ENCODE measurements at regions not wholly inside any gene's neighbourhood (a gene's known extent, or its start where the extent isn't known, plus 50 kb on each side); places are given as distances from the start of the nearest gene placed in this dataset.

DNA sequence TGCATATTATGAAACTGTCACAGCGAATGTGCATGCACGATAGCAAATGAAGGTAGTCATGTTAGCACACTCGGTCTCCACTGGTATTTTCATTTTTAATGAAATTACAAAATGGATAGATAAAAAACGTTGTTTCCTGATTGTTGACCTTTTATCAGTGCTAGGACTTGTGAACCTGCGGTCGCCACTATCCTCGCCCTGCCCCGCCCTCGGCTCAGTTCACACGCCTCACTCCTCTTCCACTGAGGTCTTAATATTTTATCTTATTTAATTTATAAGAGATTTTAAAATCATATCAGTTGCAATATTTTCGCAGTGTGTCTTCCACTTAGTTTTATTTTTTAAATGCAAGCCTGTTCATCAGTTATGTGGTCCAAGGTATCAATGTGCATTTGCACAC lies 382.6 kb upstream of the IRX4 start:
- TF ChIP-seq, protein P1, sequence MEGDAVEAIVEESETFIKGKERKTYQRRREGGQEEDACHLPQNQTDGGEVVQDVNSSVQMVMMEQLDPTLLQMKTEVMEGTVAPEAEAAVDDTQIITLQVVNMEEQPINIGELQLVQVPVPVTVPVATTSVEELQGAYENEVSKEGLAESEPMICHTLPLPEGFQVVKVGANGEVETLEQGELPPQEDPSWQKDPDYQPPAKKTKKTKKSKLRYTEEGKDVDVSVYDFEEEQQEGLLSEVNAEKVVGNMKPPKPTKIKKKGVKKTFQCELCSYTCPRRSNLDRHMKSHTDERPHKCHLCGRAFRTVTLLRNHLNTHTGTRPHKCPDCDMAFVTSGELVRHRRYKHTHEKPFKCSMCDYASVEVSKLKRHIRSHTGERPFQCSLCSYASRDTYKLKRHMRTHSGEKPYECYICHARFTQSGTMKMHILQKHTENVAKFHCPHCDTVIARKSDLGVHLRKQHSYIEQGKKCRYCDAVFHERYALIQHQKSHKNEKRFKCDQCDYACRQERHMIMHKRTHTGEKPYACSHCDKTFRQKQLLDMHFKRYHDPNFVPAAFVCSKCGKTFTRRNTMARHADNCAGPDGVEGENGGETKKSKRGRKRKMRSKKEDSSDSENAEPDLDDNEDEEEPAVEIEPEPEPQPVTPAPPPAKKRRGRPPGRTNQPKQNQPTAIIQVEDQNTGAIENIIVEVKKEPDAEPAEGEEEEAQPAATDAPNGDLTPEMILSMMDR (IDR thresholded peaks at IDR 0.05; ENCODE audit: low read depth, low read length) = no peak
- DNase-seq (ENCODE audit: extremely low read depth, low read depth) = no peak

DNA sequence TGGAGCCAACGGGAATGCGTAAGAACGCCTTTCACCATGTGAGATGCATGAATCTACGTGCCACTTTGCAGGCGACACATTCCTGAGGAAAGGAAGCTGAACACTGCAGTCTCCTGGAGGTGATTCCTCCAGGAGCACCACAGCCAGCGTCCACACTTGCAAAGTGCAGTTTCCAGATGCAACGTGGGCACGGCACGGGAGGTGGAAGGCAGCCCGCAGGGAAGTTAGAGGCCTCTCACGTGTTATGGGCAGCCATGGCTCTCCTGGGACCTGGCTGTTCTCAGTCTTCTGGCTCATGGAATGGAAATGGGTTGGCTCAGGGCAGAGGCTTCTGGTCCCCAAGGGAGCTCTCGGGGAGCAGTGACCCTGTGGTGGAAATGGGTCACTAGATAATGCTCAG lies 381.0 kb upstream of the IRX4 start:
- DNase-seq (ENCODE audit: extremely low read depth, low read depth) = no peak
- TF ChIP-seq, protein P1 (IDR thresholded peaks at IDR 0.05; ENCODE audit: low read depth, low read length) = no peak

DNA sequence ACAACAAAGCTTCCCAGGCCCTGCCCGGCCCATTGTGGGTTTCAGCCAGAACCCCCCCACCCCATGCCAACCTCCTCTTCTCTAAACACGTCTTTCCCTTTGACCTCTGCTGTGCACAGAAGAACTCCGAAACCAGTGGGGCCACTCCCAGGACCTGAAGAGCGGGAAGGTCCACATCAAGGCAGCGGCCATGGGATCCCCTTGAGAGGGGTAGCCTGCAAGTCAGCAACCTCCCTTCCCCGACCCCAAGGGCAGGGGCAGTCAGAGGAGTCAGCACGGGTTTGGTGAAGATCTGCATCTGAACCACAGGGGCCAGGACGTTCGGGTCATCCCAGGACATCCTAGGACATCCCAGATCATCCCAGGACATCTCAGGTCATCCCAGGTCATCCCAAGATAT lies 379.9 kb upstream of the IRX4 start:
- DNase-seq (ENCODE audit: extremely low read depth, low read depth) = no peak
- TF ChIP-seq, protein P1 (IDR thresholded peaks at IDR 0.05; ENCODE audit: low read depth, low read length) = no peak

DNA sequence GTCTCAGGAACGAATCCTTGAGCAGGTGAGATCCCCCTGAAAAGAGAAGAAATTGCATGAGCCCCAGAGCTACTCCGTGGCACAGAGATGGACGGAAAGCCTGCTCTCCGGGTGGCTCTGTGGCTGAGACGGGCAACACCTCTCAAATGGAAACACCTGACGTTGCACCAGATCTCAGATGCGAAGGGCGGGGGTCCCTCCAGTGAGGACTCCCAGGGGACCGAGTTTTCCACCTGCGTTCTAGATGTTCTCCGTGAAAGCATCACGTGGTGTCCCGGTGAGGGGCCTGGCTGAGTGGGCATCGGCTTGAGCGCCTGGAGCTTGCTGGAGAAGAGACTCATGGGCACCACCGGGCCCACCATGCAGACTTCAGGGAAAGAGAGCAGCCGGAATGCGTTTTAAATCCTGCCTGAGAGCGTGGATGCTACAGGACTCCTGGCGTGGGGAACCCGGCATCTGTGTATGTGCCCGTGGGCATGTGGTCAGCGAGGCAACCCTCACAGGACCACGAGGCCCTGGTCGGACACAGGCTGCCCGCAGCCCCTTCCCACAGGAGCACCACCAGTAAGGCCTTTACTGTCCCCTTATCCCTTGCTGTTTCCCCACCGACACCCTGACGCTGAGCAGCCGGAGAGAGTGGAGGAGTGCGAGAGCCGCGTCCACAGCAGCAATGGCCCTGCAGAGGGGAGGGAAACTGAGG lies 378.4 kb upstream of the IRX4 start:
- no peak for DNase-seq (ENCODE audit: extremely low read depth, low read depth)
- TF ChIP-seq, protein P1 (IDR thresholded peaks at IDR 0.05; ENCODE audit: low read depth, low read length) = no peak

DNA sequence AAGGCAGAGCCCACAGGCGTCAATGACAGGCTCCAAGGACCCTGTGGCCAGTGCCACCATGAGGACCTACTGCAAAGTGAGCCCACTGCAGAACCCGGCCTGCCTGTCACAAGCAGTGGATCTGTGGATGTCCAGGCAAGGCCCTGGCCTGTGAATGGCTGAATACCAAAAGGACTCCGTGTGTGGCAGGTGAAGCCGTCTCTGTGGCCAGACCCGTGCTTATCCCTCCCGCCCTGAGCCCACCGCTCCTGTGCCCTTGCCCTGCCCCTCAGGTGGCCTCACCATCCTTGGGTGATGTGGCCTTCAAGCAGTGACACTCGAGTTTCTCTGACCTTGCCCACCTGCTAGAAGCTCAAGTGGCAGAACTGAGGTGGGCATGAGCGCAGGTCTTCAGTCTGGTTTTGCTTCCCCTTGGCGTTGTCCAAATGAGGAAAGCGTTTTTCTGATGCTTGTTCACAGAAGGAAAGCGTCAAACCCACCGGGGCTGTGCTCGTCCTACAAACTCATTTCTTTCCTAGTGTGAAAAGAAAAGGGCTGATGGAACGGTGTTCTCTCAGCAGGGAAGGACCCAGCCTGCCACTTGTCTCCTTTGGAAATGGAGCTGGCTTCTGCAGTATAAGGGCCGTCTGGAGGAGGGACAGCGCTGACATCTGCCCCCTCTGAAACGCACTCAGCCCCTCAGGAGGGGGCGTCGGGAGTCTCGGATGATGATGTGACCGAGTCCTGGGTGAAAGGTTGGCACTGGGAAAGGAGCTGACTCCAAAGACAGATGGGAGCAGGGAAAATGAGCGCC lies 377.7 kb upstream of the IRX4 start:
- no peak for DNase-seq (ENCODE audit: extremely low read depth, low read depth)
- TF ChIP-seq, protein P1 (IDR thresholded peaks at IDR 0.05; ENCODE audit: low read depth, low read length) = no peak

DNA sequence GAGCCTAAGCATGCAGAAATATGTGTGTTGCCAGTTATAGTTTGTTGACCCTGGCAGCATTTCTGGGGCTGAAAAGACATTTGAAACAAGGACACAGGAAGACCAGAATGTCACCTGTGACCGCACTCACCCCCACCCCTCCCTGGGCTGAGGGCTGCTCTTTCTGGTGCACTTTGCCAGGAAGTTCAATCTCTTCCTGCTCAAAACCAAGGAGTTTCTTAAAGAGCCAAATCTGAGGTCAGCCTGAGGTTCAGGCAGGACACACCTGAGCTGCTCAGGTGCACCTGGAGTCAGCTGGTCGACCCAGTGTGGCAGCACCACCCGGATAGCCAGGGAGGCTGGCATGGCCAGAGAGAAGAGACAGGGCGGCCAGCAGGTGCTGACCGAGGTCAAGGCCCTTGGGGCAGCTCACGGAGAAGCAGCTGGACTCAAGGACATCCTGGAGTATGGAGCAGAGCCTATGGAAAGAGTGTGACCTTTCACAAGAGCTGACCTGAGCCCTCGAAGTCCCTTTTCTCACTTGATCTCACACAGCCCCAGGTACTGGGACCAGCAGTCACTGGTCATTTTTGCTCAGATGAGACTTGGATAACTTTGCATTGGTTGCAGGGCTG lies 376.9 kb upstream of the IRX4 start:
- DNase-seq (ENCODE audit: extremely low read depth, low read depth) = no peak
- TF ChIP-seq, protein P1 (IDR thresholded peaks at IDR 0.05; ENCODE audit: low read depth, low read length) = no peak

DNA sequence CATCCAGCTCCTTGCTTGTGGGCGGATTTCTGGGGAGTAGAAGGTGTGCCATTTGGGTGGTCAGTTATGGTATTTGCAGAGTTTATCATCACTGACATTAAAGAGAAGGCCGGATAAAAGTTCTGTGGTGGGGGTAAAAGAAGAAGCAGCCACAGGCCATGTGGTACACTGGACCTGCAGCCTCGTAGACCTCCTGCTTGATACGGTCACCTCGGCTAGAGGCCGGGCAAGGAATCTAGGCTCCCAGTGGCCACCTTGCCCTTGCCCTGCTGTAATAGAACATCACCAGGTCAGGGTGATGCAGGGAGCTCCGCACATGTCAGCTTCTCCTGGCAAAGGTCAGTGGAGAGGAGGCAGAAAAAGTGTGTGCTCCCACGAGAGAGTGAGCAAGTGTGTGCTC lies 376.1 kb upstream of the IRX4 start:
- TF ChIP-seq, protein P1 (IDR thresholded peaks at IDR 0.05; ENCODE audit: low read depth, low read length) = no peak
- no peak for DNase-seq (ENCODE audit: extremely low read depth, low read depth)

Measured in AG09319 (cell line).